HG02763 (cell line): ENCODE measurements at regions not wholly inside any gene's neighbourhood (a gene's known extent, or its start where the extent isn't known, plus 50 kb on each side); places are given as distances from the start of the nearest gene placed in this dataset.

Experiments used
- ATAC-seq: cut with Tn5 transposase; IDR thresholded peaks from one replicate; pipeline ENCODE4 v1.9.1; 2021; ENCODE audit warnings: mild to moderate bottlenecking, moderate library complexity; ENCODE audit not compliant: unreplicated experiment

- ATAC-seq: no peak
Measured at GRCh38 chr1:172972258-172972657, 78.5 kb downstream of the TNFSF18 start.

DNA sequence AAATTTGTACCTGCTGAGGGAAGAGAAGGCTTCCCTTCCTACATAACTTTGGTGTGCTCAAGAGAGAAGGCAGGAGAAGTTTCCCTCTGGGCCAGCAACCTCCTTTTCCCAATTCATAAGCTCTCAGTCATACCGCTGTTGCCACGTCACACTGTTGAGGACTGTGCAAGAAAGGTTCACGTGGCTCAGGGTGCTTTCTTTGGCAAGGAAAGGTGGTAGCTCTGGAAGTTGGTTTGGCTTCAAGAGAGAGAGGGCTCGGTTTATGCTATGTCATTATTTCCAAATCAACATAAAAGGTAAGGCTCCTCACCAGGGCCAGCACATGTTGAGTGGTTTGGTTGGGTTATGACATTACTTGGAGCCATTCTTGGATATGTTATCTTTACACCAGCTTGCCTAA lies 77.3 kb downstream of the TNFSF18 start:
- ATAC-seq: no peak

GRCh38 chr1:172976222-172977041 lies 74.3 kb downstream of the TNFSF18 start:
- ATAC-seq: no peak

DNA sequence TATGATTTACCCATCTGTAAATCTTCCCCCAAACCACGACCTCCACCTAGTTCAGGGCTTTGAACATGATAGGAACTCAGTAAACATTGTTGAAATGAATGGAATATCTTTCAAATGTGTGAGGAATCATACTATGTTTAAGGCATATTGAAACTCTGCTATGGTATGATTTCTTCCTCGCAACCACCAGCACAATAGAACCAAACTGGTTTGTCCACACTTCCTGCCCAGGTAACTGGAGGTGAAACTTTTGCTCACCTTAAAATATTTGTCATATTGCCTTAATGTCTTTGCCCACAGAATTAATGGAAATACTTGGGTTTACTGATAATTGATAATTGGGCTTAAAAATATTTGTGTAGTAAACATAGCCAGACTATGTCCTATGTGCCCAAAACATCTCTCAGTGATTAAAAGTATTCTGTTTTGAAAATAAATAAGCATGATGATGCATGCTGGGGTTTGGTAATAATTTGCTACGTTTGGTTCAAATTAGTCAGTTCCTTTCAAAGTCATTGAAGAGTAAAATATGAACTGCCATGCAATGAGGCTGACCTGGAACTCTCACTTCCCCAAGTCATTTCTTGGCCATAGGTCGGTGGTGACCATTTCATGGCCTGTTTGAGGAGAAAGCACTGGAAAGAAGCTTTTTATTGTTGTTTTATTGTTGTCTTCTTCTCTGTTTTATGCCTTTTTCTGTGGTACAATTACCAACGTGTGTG lies 73.3 kb downstream of the TNFSF18 start:
- ATAC-seq: no peak

DNA sequence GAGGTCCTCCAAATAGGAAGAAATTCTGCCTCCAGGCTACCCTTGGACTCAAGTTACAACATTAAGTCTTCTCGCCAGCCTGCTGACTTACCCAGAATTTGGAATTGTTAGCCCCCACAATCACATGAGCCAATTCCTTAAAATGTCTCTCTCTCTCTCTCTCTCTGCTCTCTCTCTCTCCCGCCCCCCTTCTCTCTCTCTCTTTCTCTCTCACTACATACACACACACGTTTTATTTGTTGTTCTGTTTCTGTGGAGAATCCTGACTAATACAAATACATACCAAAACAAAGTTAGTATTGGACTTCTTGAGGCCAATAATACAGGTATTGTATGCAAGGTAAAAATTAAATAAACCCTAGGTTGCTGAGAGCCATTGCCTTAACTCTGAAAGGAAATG lies 72.1 kb downstream of the TNFSF18 start:
- no peak for ATAC-seq

GRCh38 chr1:172979828-172980227 lies 70.9 kb downstream of the TNFSF18 start:
- ATAC-seq: no peak

DNA sequence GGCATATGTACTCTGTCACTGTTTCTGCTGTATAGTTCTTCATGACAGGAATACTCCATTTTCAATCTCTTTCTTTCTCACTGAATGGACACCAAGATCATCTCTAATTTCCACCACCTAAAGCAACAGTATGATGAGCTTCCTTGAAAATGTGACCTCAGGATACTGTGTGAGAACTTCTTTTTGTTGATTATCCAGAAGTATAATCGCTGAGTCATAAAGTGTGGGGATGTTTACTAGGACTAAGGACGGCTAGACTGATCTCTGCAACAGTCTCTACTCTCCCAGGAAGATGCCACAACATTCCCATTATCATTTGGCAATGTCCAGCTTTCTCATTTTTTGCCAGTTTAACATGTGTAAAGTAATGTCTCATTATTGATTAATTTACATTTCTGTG lies 70.3 kb downstream of the TNFSF18 start:
- ATAC-seq: no peak

DNA sequence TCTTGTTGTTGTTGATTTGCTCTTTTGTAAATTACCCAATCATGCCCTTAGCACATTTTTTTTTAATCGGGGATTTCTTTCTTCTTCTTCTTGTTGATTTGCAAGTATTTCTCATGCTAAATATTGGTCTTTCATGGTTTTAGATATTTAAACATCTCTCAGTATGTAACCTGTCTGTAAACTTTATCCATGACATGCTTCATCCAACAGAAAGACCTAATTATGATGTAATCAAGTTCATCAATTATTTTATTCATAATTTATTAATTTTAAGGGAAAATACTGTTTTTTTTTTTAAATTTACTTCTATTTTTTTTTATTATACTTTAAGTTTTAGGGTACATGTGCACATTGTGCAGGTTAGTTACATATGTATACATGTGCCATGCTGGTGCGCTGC lies 69.8 kb downstream of the TNFSF18 start:
- ATAC-seq: no peak
